ENCODE measurements at regions not wholly inside any gene's neighbourhood (a gene's known extent, or its start where the extent isn't known, plus 50 kb on each side); places are given as distances from the start of the nearest gene placed in this dataset.

DNA sequence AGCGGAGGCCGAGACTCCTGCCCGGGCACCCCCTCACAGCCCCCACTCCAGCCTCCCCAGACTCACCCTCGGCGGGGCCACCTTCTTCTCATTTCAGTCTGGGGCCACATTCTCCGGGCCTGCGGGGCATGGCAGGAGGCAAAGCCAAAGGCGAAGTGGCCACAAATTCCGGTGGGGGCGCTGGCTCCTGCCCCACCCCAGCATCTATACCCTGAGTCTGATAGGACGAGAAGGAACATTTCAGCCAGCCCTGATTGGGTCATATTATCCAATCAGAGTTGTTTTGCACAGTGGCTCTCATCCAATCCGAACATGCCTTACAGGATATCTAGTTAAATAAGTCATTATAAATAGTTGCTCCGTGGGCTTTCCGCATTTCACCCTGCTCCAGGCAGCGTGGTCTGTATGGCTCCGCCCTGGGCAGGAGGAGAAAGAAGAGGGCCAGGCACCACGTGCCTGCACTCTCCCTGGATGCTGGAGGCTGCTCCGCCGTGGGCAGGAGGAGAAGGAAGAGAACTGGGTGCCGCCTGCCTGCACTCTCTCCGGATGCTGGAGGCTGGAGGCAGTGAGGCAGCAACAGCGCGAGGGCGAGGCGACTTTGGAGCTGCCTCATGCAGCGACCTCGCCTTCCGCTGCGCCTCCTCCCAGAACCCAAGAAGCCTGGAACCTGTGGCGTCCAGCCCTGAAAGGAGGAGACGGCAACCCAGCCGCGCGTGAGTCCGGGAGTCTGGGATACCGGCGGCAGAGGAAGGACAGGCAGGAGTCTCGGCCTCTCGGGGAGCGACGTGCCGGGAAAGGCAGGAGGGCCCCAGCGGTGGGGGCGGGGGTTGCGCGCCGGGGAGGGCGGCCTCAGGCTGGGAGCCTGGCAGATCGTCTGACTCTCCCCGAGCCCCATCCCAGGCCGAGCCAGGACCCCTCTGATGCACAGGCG, 162.9 kb downstream of the ZNF33B start:
- TF ChIP-seq, protein P1, sequence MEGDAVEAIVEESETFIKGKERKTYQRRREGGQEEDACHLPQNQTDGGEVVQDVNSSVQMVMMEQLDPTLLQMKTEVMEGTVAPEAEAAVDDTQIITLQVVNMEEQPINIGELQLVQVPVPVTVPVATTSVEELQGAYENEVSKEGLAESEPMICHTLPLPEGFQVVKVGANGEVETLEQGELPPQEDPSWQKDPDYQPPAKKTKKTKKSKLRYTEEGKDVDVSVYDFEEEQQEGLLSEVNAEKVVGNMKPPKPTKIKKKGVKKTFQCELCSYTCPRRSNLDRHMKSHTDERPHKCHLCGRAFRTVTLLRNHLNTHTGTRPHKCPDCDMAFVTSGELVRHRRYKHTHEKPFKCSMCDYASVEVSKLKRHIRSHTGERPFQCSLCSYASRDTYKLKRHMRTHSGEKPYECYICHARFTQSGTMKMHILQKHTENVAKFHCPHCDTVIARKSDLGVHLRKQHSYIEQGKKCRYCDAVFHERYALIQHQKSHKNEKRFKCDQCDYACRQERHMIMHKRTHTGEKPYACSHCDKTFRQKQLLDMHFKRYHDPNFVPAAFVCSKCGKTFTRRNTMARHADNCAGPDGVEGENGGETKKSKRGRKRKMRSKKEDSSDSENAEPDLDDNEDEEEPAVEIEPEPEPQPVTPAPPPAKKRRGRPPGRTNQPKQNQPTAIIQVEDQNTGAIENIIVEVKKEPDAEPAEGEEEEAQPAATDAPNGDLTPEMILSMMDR (IDR thresholded peaks at IDR 0.05 in 2 of 3, conservative IDR thresholded peaks at IDR 0.05 in 1 of 3; ENCODE audit: insufficient read depth in 2 of 3, low read depth in 1 of 3, low read length in 3 of 3) = no peak; a peak in 1 of 6 replicates
- TF ChIP-seq DDX20 (tag; IDR thresholded peaks at IDR 0.05; ENCODE audit: low read depth) = no peak

All from K562 (cell line).